Dedifferentiated amniotic fluid mesenchymal stem cell (primary cell): ENCODE measurements at regions not wholly inside any gene's neighbourhood (a gene's known extent, or its start where the extent isn't known, plus 50 kb on each side); places are given as distances from the start of the nearest gene placed in this dataset.

Experiments
- DNase-seq: peaks from one replicate; pipeline ENCODE4 v3.0.0-alpha.2; 2016; ENCODE audit errors: extremely low spot score

GRCh38 chr10:4082861-4083260 lies 297.9 kb upstream of the KLF6 start:
- peak; percentile 19 for DNase-seq

GRCh38 chr10:4081685-4082111 lies 296.7 kb upstream of the KLF6 start:
- DNase-seq: peak; percentile 62

GRCh38 chr10:4080225-4080805 lies 295.3 kb upstream of the KLF6 start:
- no peak for DNase-seq

- DNase-seq: no peak
Observed at GRCh38 chr10:4079803-4080202, 294.8 kb upstream of the KLF6 start.

GRCh38 chr10:4077804-4078203 lies 292.8 kb upstream of the KLF6 start:
- no peak for DNase-seq

GRCh38 chr10:4076983-4077382 lies 292.0 kb upstream of the KLF6 start:
- DNase-seq: no peak

- no peak for DNase-seq
Observed at GRCh38 chr10:4075443-4075842, 290.4 kb upstream of the KLF6 start.

- DNase-seq: no peak
Observed at GRCh38 chr10:4074545-4075407, 289.8 kb upstream of the KLF6 start.

GRCh38 chr10:4073912-4074311 lies 288.9 kb upstream of the KLF6 start:
- peak; percentile 43 for DNase-seq

- DNase-seq: no peak
Observed at GRCh38 chr10:4070921-4071660, 286.1 kb upstream of the KLF6 start.

GRCh38 chr10:4070184-4070583 lies 285.2 kb upstream of the KLF6 start:
- no peak for DNase-seq

- no peak for DNase-seq
Observed at GRCh38 chr10:4069491-4069890, 284.5 kb upstream of the KLF6 start.

- DNase-seq: no peak
Observed at GRCh38 chr10:4068629-4069028, 283.6 kb upstream of the KLF6 start.

- DNase-seq: peak; percentile 27
Observed at GRCh38 chr10:4067931-4068561, 283.0 kb upstream of the KLF6 start.

- DNase-seq: no peak
Observed at GRCh38 chr10:4067531-4067930, 282.5 kb upstream of the KLF6 start.

- no peak for DNase-seq
Observed at GRCh38 chr10:4066581-4067390, 281.8 kb upstream of the KLF6 start.

GRCh38 chr10:4064489-4064888 lies 279.5 kb upstream of the KLF6 start:
- DNase-seq: no peak

- no peak for DNase-seq
Observed at GRCh38 chr10:4063717-4064116, 278.7 kb upstream of the KLF6 start.

- DNase-seq: no peak
Observed at GRCh38 chr10:4062751-4063150, 277.7 kb upstream of the KLF6 start.

- no peak for DNase-seq
Observed at GRCh38 chr10:4062072-4062471, 277.1 kb upstream of the KLF6 start.

- no peak for DNase-seq
Observed at GRCh38 chr10:4061441-4061951, 276.5 kb upstream of the KLF6 start.
